ENCODE measurements at regions not wholly inside any gene's neighbourhood (a gene's known extent, or its start where the extent isn't known, plus 50 kb on each side); places are given as distances from the start of the nearest gene placed in this dataset.
"Not testable (repeated sequence)": the region's sequence is repeated elsewhere in the genome, so short reads cannot be mapped to it uniquely, and the experiment has no call there.

GRCh38 chr6:6973721-6974120, 134.0 kb upstream of the RREB1 start:
- Histone ChIP-seq H3K9me3 (ENCODE audit: low read depth, low read length) (no peaks in the 10 kb centered on the region), H3K27me3 (ENCODE audit: insufficient read depth, low read length) (no peaks in the 10 kb centered on the region), H3K4me3 (ENCODE audit: low read length) (no peak overlapping the region), H3K4me1 (ENCODE audit: insufficient read depth, low read length) (peaks cover 5% of the 10 kb centered on the region)

GRCh38 chr6:6975459-6976111, 132.2 kb upstream of the RREB1 start:
- Histone ChIP-seq H3K9me3 (ENCODE audit: low read depth, low read length) (no peaks in the 10 kb centered on the region), H3K4me1 (ENCODE audit: insufficient read depth, low read length) (peaks cover 5% of the 10 kb centered on the region), H3K4me3 (ENCODE audit: low read length) (no peak overlapping the region), H3K27me3 (ENCODE audit: insufficient read depth, low read length) (no peaks in the 10 kb centered on the region)

- Histone ChIP-seq H3K4me1 (ENCODE audit: insufficient read depth, low read length) (peaks cover 5% of the 10 kb centered on the region), H3K27me3 (ENCODE audit: insufficient read depth, low read length) (no peaks in the 10 kb centered on the region), H3K9me3 (ENCODE audit: low read depth, low read length) (no peaks in the 10 kb centered on the region), H3K4me3 (ENCODE audit: low read length) (no peak overlapping the region)
Observed at GRCh38 chr6:6976193-6976592, 131.6 kb upstream of the RREB1 start.

- Histone ChIP-seq H3K27me3 (ENCODE audit: insufficient read depth, low read length) (no peaks in the 10 kb centered on the region), H3K4me3 (ENCODE audit: low read length) (no peak overlapping the region), H3K9me3 (ENCODE audit: low read depth, low read length) (no peaks in the 10 kb centered on the region), H3K4me1 (ENCODE audit: insufficient read depth, low read length) (peaks cover 5% of the 10 kb centered on the region)
Observed at GRCh38 chr6:6978731-6979130, 129.0 kb upstream of the RREB1 start.

- Histone ChIP-seq H3K4me3 (ENCODE audit: low read length) (no peak overlapping the region), H3K4me1 (ENCODE audit: insufficient read depth, low read length) (no peaks in the 10 kb centered on the region), H3K9me3 (ENCODE audit: low read depth, low read length) (no peaks in the 10 kb centered on the region), H3K27me3 (ENCODE audit: insufficient read depth, low read length) (no peaks in the 10 kb centered on the region)
Observed at GRCh38 chr6:6980999-6981597, 126.7 kb upstream of the RREB1 start.

- Histone ChIP-seq H3K4me1 (ENCODE audit: insufficient read depth, low read length) (no peaks in the 10 kb centered on the region), H3K27me3 (ENCODE audit: insufficient read depth, low read length) (no peaks in the 10 kb centered on the region), H3K9me3 (ENCODE audit: low read depth, low read length) (no peaks in the 10 kb centered on the region), H3K4me3 (ENCODE audit: low read length) (no peak overlapping the region)
Observed at GRCh38 chr6:6981681-6982322, 126.0 kb upstream of the RREB1 start.

- H3K9me3 ChIP-seq (ENCODE audit: low read depth, low read length), result no peaks in the 10 kb centered on the region
- no peak overlapping the region for H3K4me3 ChIP-seq (ENCODE audit: low read length)
- no peaks in the 10 kb centered on the region for H3K4me1 ChIP-seq (ENCODE audit: insufficient read depth, low read length)
- no peaks in the 10 kb centered on the region for H3K27me3 ChIP-seq (ENCODE audit: insufficient read depth, low read length)
Observed at GRCh38 chr6:6982663-6983062, 125.1 kb upstream of the RREB1 start.

- H3K9me3 ChIP-seq (ENCODE audit: low read depth, low read length), result no peaks in the 10 kb centered on the region
- H3K4me1 ChIP-seq (ENCODE audit: insufficient read depth, low read length), result no peaks in the 10 kb centered on the region
- no peaks in the 10 kb centered on the region for H3K27me3 ChIP-seq (ENCODE audit: insufficient read depth, low read length)
- H3K4me3 ChIP-seq (ENCODE audit: low read length), result no peak overlapping the region
Observed at GRCh38 chr6:6984585-6985366, 123.0 kb upstream of the RREB1 start.

GRCh38 chr6:6986344-6986743, 121.4 kb upstream of the RREB1 start:
- Histone ChIP-seq H3K9me3 (ENCODE audit: low read depth, low read length) (no peaks in the 10 kb centered on the region), H3K27me3 (ENCODE audit: insufficient read depth, low read length) (no peaks in the 10 kb centered on the region), H3K4me1 (ENCODE audit: insufficient read depth, low read length) (no peaks in the 10 kb centered on the region), H3K4me3 (ENCODE audit: low read length) (no peak overlapping the region)

GRCh38 chr6:6987749-6988148, 120.0 kb upstream of the RREB1 start:
- no peaks in the 10 kb centered on the region for H3K4me1 ChIP-seq (ENCODE audit: insufficient read depth, low read length)
- H3K4me3 ChIP-seq (ENCODE audit: low read length), result no peak overlapping the region
- no peaks in the 10 kb centered on the region for H3K9me3 ChIP-seq (ENCODE audit: low read depth, low read length)
- no peaks in the 10 kb centered on the region for H3K27me3 ChIP-seq (ENCODE audit: insufficient read depth, low read length)

- not testable (repeated sequence) for H3K27me3 ChIP-seq (ENCODE audit: insufficient read depth, low read length); H3K9me3 ChIP-seq (ENCODE audit: low read depth, low read length); H3K4me3 ChIP-seq (ENCODE audit: low read length); H3K4me1 ChIP-seq (ENCODE audit: insufficient read depth, low read length)
Observed at GRCh38 chr6:6990059-6990458, 117.7 kb upstream of the RREB1 start.

- no peak overlapping the region for H3K4me3 ChIP-seq (ENCODE audit: low read length)
- H3K27me3 ChIP-seq (ENCODE audit: insufficient read depth, low read length), result no peaks in the 10 kb centered on the region
- no peaks in the 10 kb centered on the region for H3K4me1 ChIP-seq (ENCODE audit: insufficient read depth, low read length)
- H3K9me3 ChIP-seq (ENCODE audit: low read depth, low read length), result no peaks in the 10 kb centered on the region
Observed at GRCh38 chr6:6993503-6994237, 114.1 kb upstream of the RREB1 start.

- no peaks in the 10 kb centered on the region for H3K9me3 ChIP-seq (ENCODE audit: low read depth, low read length)
- no peak overlapping the region for H3K4me3 ChIP-seq (ENCODE audit: low read length)
- H3K27me3 ChIP-seq (ENCODE audit: insufficient read depth, low read length), result no peaks in the 10 kb centered on the region
- no peaks in the 10 kb centered on the region for H3K4me1 ChIP-seq (ENCODE audit: insufficient read depth, low read length)
Observed at GRCh38 chr6:6994796-6995195, 113.0 kb upstream of the RREB1 start.

GRCh38 chr6:6995328-6995727, 112.4 kb upstream of the RREB1 start:
- Histone ChIP-seq H3K27me3 (ENCODE audit: insufficient read depth, low read length) (no peaks in the 10 kb centered on the region), H3K9me3 (ENCODE audit: low read depth, low read length) (no peaks in the 10 kb centered on the region), H3K4me3 (ENCODE audit: low read length) (no peak overlapping the region), H3K4me1 (ENCODE audit: insufficient read depth, low read length) (no peaks in the 10 kb centered on the region)

- Histone ChIP-seq H3K9me3 (ENCODE audit: low read depth, low read length) (no peaks in the 10 kb centered on the region), H3K27me3 (ENCODE audit: insufficient read depth, low read length) (no peaks in the 10 kb centered on the region), H3K4me1 (ENCODE audit: insufficient read depth, low read length) (no peaks in the 10 kb centered on the region), H3K4me3 (ENCODE audit: low read length) (no peak overlapping the region)
Observed at GRCh38 chr6:6996124-6996523, 111.6 kb upstream of the RREB1 start.

All from mononuclear cell (primary cell).